ENCODE measurements at regions not wholly inside any gene's neighbourhood (a gene's known extent, or its start where the extent isn't known, plus 50 kb on each side); places are given as distances from the start of the nearest gene placed in this dataset.
"Not testable (repeated sequence)": the region's sequence is repeated elsewhere in the genome, so short reads cannot be mapped to it uniquely, and the experiment has no call there.

DNA sequence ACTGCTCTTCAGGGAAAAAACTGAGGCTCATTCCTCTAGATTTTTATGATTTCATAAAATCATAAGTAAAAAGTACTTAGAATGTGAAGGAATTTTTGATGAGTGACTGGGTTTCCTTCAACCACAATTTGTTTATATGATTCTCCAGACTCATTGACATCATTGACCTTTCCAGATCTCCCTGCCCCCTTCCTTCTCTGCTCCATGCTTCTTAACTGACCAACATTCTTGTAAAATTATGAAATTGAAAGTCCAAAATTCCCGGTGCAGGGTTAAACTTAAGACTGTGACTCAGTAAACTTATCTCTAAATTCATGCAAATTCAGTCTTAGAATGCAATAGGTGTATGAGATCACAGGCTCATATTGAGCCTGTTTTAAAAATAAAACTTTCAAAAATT lies 648.9 kb downstream of the TDRD15 start:
- intact Hi-C loops (cut with micrococcal nuclease): no loop called here

DNA sequence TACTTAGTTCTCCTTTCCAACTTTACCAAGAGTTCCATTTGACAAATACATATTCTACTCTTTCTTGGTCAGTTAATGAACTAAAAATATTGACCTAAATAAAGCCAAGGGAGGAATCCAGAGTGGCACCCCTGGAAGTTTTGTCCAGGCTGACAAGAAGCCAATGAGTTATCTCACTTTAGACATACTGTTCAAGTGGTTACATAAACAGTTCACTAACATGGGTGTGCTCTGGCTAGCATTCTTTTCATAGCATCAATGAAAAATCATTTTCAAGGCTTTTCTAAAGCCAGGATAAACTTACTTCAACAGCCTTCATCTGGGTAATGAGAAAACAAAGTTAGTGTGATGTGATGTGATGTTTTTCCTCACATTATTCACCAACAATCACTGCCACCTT lies 649.4 kb downstream of the TDRD15 start:
- intact Hi-C loops (cut with micrococcal nuclease): no loop called here

DNA sequence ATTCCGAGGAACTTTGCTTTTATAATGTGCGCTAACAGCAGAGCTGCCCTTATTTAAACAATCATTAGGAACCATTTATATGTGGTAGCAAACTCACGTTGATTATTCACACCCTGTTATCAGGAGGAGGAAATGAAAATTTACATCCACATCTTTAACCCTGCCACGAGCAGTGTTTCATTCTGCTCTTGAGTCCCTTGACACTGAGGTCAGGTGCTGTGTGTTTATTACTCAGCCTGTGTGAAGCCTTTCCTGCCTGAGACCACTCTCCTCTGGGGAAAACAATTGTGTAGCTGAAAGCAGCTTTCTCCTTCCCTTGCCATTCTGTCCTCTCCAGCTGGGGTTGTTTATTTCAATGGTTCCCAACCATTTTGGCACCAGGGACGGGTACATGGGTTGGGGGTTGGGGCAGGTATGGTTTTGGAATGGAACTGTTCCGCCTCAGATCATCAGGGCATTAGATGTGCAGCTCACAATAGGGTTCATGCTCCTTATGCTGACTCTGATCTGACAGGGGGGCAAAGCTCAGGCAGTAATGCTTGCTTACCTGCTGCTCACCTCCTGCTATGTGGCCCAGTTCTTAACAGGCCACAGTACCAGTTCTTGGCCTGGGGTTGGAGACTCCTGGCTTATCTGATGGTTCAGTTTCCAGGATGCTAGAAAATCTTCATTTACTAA lies 651.1 kb downstream of the TDRD15 start:
- intact Hi-C loops (cut with micrococcal nuclease): no loop called here

DNA sequence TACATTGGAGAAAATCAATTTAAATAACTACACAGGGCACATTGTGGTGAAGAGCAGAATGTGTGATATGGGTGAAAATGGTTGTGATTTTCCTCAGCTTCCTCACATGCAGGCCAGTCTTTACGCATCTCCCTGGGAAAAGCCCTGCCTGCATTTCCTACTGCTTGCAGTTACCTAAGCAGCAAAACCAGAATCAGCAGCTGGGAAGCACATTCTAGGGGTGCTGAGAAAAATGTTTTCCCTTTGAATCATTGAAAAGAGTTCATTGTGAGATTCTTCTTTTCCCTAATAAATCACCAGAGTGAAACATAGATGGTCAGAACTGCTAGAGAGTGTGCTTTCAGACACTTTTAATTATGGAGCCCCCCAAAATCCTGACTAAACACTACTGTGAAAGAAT lies 656.0 kb downstream of the TDRD15 start:
- intact Hi-C loops (cut with micrococcal nuclease): no loop called here

DNA sequence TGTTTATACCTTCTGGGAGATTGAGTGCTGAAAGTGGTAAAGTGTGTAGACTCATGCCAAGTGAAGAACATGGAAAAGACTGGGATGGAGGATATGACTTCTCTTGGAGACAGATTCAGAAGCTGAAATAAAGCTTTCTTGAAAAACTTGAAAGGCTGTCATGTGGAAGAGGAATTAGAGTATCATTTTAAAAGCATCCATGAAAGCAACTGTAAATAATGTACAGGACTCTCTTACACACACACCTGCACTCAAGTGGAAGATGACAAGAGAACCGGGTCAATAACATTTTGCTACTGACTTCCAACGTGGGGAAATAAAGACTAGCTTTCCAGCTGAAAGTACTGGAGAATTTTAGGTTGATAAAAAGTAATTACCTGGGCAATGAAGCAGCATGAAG lies 658.2 kb downstream of the TDRD15 start:
- intact Hi-C loops (cut with micrococcal nuclease): no loop called here

DNA sequence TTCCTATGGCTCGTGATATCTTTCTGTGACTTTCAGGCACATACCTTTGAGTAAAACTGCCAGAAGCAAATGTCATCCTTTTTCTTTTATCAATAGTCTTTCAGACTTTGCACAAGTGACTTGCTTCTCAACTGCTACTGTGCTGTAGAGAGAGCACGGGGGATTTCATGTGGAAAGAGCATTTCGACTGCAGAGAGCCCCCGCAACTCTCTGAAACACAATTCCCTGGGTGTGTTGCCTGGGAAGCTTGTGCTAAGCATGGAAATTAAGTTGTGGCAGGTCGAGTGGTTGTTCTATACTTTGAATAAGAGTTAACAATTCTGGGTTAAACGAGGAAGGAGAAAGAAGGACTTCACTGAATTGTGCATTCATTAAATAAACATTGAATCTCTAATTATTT lies 659.1 kb downstream of the TDRD15 start:
- intact Hi-C loops (cut with micrococcal nuclease): no loop called here

DNA sequence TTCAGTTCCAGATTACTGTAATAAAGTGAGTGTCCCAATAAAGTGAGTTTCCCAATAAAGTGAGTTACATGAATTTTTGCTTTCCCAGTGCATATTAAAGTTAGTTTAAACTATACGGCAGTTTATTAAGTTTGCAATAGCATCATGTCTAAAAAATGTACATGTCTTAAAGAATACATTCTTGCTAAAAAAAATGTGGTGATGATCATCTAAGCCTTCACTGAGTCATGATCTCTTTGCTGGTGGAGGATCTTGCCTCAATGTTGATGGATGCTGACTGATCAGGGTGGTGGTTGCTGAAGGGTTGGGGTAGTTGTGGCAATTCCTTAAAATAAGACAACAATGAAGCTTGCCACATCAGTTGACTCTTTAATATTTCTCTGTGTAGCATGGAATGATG lies 664.2 kb downstream of the TDRD15 start:
- intact Hi-C loops (cut with micrococcal nuclease): no loop called here

DNA sequence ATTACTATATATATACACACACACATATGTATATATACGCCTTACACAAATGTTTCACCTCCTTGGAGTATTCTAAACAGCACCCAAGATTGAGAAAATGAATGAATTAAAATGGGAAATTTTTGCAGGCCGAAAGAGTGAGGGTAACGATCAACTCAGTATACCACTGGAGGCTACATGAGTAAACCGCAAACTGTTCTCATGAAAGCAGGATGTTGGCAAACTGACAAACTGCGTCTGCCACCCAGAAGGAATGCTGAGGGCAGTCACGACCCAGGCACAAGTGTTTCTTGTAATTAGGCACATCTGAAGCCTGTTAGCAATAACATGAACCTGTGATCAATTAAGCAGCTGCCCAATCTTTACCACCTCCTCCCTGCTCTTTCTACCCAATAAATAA lies 666.5 kb downstream of the TDRD15 start:
- intact Hi-C loops (cut with micrococcal nuclease): not testable (repeated sequence)

DNA sequence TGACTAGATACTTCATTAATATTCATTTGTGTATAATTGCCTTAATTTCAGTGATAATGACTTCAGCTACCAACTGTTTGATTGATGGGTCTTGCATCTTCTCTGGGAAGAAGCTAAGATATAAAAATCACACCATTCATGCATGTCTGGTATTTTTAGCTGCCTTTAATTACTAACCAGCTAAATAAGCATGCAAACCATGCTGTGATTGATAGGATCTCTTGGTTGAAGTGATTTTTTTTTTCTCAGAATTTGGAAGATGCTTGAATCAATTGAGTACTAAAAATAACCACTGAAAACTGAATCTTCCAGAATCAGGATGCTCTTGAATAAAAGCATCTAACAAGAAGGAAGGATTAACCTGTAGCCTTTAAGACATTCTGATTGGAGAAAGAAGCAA lies 668.8 kb downstream of the TDRD15 start:
- intact Hi-C loops (cut with micrococcal nuclease): no loop called here

DNA sequence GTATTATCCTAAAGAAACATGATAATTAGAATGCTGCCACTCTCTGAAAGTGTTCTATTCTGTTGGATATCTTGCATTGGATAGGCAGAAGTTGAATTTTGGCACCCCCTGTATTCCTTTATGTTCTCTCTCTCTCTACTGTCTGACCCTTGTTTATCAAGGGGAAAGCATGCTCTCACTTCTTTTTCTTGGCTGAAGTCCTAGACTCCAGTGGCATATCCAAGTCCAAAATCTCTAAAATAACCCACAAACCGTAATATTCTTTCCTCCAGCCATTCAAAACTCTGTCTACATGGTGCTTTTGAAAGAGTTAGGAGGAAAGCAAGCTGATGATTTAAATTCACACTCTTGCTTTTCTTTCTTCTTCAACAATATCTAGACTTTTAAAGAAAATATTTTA lies 669.7 kb downstream of the TDRD15 start:
- intact Hi-C loops (cut with micrococcal nuclease): no loop called here

DNA sequence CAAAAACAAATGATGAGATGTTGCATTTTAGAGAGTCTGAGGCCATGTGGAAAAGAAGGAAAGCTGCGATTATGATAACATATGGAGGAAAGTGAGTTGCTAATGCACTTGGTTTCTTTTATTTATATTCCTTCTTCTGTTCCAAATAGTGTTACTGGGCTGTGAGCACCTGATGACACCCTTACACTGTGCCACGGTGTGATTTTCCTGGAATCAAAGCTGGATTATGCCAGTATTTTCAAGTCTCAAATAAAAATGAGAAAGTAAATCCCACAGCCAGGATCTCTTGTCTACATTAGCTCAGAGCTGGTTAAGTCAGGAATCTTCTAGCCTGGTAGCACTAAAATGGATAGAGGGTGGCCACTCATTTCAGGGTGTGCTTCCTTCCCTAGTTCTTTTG lies 670.8 kb downstream of the TDRD15 start:
- intact Hi-C loops (cut with micrococcal nuclease): no loop called here

DNA sequence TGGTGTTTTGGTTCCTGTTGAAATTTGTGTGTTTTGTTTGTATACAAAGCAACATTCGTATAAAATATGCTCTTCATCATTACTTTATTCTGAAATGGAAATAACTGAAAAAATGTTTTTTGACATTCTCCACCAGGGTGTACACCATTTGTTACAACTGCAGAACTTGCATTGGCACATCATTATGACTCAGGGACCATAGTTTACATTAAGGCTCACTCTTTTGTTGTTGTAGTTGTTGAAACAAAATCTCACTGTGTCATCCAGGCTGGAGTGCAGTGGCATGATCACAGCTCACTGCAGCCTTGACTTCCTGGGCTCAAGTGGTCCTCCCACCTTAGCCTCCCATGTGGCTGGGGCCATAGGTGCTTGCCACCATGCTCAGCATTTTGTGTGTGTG lies 676.6 kb downstream of the TDRD15 start:
- intact Hi-C loops (cut with micrococcal nuclease): no loop called here

DNA sequence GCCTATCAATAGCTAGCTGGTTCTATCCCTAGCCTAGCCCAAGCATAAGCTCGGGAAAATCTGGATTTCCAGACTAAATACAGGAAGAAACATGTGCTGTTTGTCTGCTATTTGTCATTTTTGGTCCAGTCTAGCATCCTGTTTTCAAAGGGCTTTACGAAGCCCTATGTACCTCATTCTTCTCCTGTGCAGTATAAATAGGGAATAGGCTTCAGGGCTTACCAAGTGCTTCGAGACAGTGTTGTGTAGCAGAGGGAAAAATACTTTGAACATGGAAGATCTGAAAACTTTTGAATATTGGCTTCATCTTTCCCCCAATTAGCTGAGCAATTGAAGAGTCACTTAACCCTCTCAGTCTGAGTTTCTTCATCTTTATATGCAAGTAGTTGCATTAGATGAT lies 679.8 kb downstream of the TDRD15 start:
- intact Hi-C loops (cut with micrococcal nuclease): no loop called here

DNA sequence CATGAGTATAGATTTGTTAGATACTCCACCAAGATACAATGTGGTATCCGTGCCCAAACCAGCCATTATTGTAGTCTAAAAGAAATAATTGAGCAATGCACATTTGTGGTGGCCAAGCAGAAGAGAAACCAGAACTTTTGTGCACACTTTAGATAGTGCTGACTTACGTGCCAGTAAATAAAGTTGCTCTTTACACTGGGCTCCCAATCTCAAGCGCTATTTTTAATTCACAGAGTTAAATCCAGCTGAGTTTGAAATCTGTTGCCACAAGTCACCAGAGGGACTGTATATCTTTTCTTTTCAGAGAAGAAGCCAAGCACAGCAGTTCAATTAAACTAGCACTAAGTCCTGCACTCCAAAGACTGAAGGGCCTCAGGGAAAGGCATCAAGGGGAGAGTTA lies 680.4 kb downstream of the TDRD15 start:
- intact Hi-C loops (cut with micrococcal nuclease): no loop called here

DNA sequence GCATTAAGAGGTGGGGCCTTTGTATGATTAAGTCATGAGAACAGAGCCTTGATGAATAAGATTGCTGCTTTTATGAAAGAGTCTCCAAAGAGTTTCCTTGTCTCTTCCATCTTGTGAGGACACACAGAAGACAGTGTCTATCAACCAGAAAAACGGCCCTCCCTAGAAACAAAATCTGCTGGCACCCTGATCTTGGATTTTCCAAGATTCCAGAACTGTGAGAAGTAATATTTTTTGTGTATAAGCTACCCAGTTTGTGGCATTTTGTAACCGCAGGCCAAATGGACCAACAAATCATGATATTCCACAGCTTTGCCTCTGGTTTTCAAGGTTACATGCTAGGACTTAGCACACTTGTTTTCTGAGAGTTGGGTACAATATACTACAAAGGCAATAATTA lies 687.8 kb downstream of the TDRD15 start:
- intact Hi-C loops (cut with micrococcal nuclease): no loop called here

DNA sequence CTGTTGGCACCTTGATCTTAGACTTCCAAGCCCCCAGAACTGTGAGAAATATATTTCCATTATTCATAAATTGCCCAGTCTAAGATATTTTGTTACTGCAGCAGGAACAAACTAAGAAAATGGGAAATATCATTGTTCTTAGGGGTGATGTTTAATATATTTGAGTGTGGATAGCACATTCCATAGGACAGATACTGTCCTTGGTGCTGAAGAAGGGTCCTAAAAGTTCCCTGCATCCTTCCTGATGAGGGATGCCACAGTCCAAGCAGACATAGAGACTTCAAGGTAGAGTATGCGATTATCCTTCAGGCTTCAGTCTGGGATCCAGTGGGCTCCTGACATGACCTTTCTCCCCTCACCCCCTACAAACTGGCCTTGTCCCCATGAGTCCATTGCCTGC lies 689.0 kb downstream of the TDRD15 start:
- intact Hi-C loops (cut with micrococcal nuclease): no loop called here

DNA sequence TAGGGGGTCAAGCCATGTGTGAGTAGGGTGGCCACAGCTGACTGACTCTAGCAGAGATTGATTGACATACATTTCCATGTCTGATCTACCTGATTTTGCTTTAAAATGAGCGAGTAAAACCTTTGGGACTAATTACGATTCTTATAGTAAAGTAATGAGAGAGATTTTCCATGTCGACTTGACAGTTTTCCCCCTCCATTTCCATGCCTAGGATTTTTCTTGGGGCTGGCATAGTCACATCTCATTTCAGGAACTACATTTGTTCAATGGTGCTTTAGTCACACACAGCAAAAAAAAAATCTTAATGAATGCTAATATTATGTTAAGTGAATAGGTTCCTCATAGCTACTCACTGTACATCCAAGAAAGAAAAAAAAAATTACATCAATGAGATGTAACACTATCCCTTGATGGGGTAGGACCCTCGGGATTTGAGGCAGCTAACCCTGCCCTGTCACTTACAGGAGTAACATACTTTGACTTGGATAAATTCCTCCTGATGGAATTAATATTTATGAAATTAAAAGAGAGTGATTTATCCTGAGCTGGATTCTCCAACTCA lies 690.9 kb downstream of the TDRD15 start:
- intact Hi-C loops (cut with micrococcal nuclease): no loop called here

DNA sequence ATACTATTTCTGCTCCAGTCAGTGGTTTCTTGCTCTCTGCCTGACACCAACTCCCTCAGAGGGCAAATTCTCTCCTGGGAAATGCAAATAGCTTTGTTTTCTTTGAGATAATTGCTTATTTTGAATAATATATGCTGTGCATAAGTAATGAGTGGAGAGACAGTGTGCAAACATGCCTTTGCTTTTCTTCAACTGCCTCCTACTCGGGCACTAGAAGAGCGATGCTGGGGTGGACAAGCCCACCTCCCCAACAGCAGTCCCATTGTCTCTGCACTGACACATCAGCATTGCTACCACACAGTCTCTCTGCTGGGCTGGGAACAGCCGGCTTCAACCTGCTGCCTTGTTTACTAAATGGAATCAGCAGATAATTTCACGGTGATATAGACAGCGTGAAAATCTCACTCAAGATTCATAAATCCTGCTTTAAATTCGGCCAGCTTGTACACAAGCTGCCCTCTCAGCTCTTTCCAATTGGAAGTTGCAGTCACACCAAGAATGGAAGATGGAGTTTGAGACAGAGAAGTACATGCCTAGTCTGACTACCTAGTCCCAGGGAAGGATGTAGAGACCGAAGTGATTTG lies 694.5 kb downstream of the TDRD15 start:
- intact Hi-C loops (cut with micrococcal nuclease): no loop called here

DNA sequence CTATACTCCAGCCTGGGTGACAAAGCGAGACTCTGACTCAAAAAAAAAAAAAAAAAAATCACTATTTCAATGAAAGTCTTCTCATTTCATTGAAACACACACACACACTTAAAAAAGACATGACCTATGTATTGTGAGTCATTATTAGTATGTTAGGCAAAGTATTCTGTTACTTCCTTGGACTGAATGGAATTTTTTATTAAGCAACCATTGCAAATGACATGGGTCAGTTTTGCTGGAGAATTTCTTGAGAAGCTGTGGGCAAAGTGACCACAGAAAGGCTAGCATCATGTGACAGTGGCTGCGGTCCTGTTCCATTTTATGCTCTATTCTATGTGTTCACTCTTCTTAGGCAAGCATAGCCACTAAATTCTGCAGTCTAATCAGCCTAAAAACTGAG lies 695.7 kb downstream of the TDRD15 start:
- intact Hi-C loops (cut with micrococcal nuclease): no loop called here

DNA sequence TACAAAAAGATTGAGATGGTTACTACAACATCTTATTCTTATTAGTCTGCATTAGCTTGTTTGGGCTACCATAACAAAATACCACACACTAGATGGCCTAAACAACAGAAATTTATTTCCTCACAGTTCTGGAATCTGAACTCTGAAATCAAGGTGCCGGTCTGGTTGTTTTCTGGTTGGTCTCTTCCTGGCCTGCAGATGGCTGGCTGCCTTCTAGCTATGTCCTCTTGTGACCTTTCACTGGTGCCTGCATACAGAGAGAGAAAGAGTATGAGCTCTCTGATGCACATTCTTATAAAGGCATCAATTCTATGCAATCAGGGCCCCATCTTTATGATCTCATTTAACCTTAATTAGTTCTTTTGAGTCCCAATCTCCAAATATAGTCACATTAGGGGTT lies 696.5 kb downstream of the TDRD15 start:
- intact Hi-C loops (cut with micrococcal nuclease): no loop called here

DNA sequence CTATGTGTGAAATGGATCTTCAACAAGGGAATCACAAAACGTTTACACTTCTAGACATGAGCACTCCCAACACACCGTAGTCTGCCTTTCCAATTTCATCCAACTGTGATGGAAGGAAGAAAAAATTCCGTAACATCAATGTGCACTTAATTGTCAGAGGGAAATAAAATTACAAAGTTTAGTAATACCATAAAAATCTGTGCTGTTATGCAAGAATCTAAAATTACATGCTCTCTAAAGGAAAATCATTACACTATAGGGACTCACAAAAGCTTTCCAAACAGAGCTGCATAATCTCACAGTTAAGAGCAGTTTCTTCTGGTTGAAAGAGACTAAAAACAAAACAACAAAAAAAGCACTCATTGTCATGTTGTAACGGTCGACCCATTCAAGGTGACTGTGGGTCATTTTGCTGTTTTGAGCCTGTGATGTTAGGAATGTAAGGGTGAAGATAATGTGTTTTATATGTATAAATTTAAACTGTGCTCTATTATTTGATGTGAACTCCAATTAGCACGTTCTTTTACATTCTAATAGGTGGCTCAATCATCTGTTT lies 698.0 kb downstream of the TDRD15 start:
- intact Hi-C loops (cut with micrococcal nuclease): no loop called here

DNA sequence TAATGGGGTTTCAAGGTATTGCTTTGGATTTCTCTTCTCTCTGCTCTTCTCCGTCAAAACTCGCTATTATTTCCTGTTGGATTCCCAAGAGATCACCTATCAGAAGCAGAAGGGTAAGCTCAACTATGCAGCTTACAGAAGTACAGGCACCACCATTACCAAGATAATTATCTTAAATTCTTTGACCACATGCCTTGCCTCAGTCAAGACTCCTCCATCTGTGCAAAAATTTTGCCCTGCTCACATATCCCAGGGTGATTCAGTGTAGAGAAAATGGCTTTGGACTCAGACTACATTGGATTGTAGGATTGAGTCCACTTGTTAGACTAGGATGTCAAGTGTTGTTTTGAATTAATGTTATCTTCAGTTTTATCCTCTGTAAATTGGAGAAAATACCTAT lies 698.7 kb downstream of the TDRD15 start:
- intact Hi-C loops (cut with micrococcal nuclease): no loop called here

DNA sequence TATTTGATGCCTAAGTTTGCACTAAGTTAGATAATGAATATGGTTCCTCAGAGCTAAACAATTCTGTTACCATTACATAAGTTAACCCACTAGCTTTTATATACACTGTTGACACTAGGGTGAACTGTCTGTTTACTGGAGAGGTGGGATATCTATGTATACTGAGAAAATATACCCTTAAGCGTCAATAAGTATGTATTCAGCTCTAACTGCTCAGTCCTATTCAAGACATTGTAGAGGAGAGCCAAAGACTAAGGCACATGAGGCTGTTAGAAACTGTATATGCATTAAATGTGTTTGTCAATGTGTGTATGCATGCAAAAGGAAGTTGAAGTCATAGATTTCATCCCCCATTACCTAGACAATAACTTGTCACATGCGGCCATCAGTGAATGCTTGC lies 710.0 kb downstream of the TDRD15 start:
- intact Hi-C loops (cut with micrococcal nuclease): no loop called here
